HepG2 (cell line): ENCODE measurements at regions not wholly inside any gene's neighbourhood (a gene's known extent, or its start where the extent isn't known, plus 50 kb on each side); places are given as distances from the start of the nearest gene placed in this dataset.

Experiments
- ATAC-seq: fragments of 200-7000 bp; cut with Tn5 transposase; 3 replicates; pipeline ENCODE4 v1.9.1; 2020; ENCODE audit warnings: mild to moderate bottlenecking, moderate library complexity
- BruUV-seq: library from RNA; stranded (reverse); fragments of 400-500 nt; replicated peaks from 2 replicates; lab custom pipeline; 2021; lab: Mats Ljungman, UMichigan
- CTCF ChIA-PET: fragments of 300-600 bp; formaldehyde crosslinking; extraction: SDS; loops from one replicate; lab custom pipeline; 2021; ENCODE audit warnings: low total read pairs, inconsistent platforms, low intra/inter-chr PET ratio; lab: Yijun Ruan, JAX
- POLR2A ChIA-PET: fragments of 350-600 bp; sonication (Branson Sonifier 250); formaldehyde crosslinking; loops from one replicate; lab custom pipeline; 2020; ENCODE audit warnings: antibody characterized with exemption, inconsistent platforms; lab: Yijun Ruan, JAX
- DNase-seq: peaks from one replicate; pipeline ENCODE4 v3.0.0-alpha.2; 2015; ENCODE audit warnings: low spot score
- FAIRE-seq: peaks from 3 replicates; lab custom pipeline; 2011; peaks lifted over from hg19 to GRCh38; lab: Jason Lieb, UNC
- H2AFZ ChIP-seq: one replicate; pipeline ENCODE4 v1.6.1; 2011; ENCODE audit warnings: low read length, inconsistent platforms
- H3K27ac ChIP-seq: fragments of 300-600 bp; 3 replicates; pipeline ENCODE4 v1.8.0; 2011; ENCODE audit warnings: mixed run types, mild to moderate bottlenecking, mixed read lengths, low read length, inconsistent platforms; ENCODE audit not compliant: insufficient read depth; ENCODE audit errors: extremely low read length
- H3K27me3 ChIP-seq, 2 experiments: fragments of 200-600 bp in 1 of 2; 2 replicates in 1 of 2; 3 replicates in 1 of 2; pipeline versions ENCODE4 v1.6.0 to v1.8.0; 2011; ENCODE audit warnings: low read length in 2 of 2, mild to moderate bottlenecking in 2 of 2, moderate library complexity in 2 of 2, inconsistent platforms in 1 of 2; ENCODE audit not compliant: insufficient read depth in 2 of 2, control insufficient read depth in 1 of 2
- H3K36me3 ChIP-seq, 2 experiments: fragments of 200-600 bp in 1 of 2; replicated peaks in 1 of 2; 2 replicates in 1 of 2; 3 replicates in 1 of 2; pipeline versions ENCODE4 v1.5.1 to v1.8.0; 2011; ENCODE audit warnings: low read length in 2 of 2, inconsistent platforms in 1 of 2; ENCODE audit not compliant: insufficient read depth in 2 of 2, control insufficient read depth in 1 of 2
- H3K4me1 ChIP-seq: 2 replicates; pipeline ENCODE4 v1.5.1; 2012; ENCODE audit warnings: low read length, inconsistent platforms; ENCODE audit not compliant: insufficient read depth
- H3K4me2 ChIP-seq: 2 replicates; pipeline ENCODE4 v1.6.0; 2011; ENCODE audit warnings: low read depth, low read length, inconsistent platforms
- H3K4me3 ChIP-seq, 3 experiments: fragments of 200-600 bp in 1 of 3; sonication (generic), shearing (Covaris generic) in 1 of 3; replicated peaks in 1 of 3; 2 replicates each; pipeline ENCODE4 v1.5.1; 2011 to 2016; ENCODE audit warnings: low read length in 3 of 3, inconsistent platforms in 2 of 3, low read depth in 2 of 3, mild to moderate bottlenecking in 2 of 3, control low read depth in 1 of 3, mixed read lengths in 1 of 3; ENCODE audit not compliant: insufficient read depth in 1 of 3
- H3K79me2 ChIP-seq: one replicate; pipeline ENCODE4 v1.6.1; 2011; ENCODE audit warnings: low read length, inconsistent platforms; ENCODE audit not compliant: insufficient read depth
- H3K9ac ChIP-seq: 2 replicates; pipeline ENCODE4 v1.6.0; 2011; ENCODE audit warnings: mild to moderate bottlenecking, low read depth, low read length, inconsistent platforms; ENCODE audit not compliant: insufficient read depth
- H3K9me3 ChIP-seq: 2 replicates; pipeline ENCODE4 v1.5.1; 2012; ENCODE audit warnings: mild to moderate bottlenecking, low read length
- H4K20me1 ChIP-seq: 2 replicates; pipeline ENCODE4 v1.6.0; 2011; ENCODE audit warnings: inconsistent platforms, mild to moderate bottlenecking, low read length, moderate library complexity; ENCODE audit not compliant: insufficient read depth
- CEBPB ChIP-seq: IDR thresholded peaks from 2 replicates; pipeline ENCODE4 v1.6.1; 2011; ENCODE audit warnings: low read depth, low read length, improper control_type of control experiment, borderline replicate concordance
- FOSL1 ChIP-seq: sonication (generic); formaldehyde crosslinking; IDR thresholded peaks from 2 replicates; pipeline ENCODE4 v1.9.0; 2021; ENCODE audit warnings: missing genetic modification reagents, borderline replicate concordance
- KDM2A ChIP-seq: sonication (generic); formaldehyde crosslinking; IDR thresholded peaks from 2 replicates; pipeline ENCODE4 v1.4.0; 2020; ENCODE audit warnings: low read depth, missing genetic modification reagents, borderline replicate concordance
- NAIF1 ChIP-seq: sonication (generic); formaldehyde crosslinking; IDR thresholded peaks from 2 replicates; pipeline ENCODE4 v1.5.0; 2020; ENCODE audit warnings: mild to moderate bottlenecking, missing genetic modification reagents, borderline replicate concordance
- RNF219 ChIP-seq: sonication (generic); formaldehyde crosslinking; IDR thresholded peaks from 2 replicates; pipeline ENCODE4 v1.5.0; 2020; ENCODE audit warnings: mild to moderate bottlenecking, missing genetic modification reagents
- SRF ChIP-seq: IDR thresholded peaks from 2 replicates; pipeline ENCODE4 v1.6.1; 2011; ENCODE audit warnings: mild to moderate bottlenecking, low read depth, low read length, moderate library complexity
- ZBTB7A ChIP-seq: sonication (generic); formaldehyde crosslinking; IDR thresholded peaks from 2 replicates; pipeline ENCODE4 v1.8.0; 2022; ENCODE audit warnings: mild to moderate bottlenecking, missing genetic modification reagents
- ZFP37 ChIP-seq: sonication (generic); formaldehyde crosslinking; IDR thresholded peaks from 2 replicates; pipeline ENCODE4 v1.4.0; 2020; ENCODE audit warnings: missing genetic modification reagents, borderline replicate concordance
- WGBS: methylation state at CpG from one replicate; pipeline ENCODE4 v1.1.6; 2017; ENCODE audit warnings: low lambda C conversion rate; 5-methylcytosine and 5-hydroxymethylcytosine counted together
- in situ Hi-C: cut with HindIII; loops from 2 replicates; pipeline ENCODE4 v1.10.0; 2017; ENCODE audit warnings: low pct_unique_long_range_greater_than_20kb; ENCODE audit not compliant: extremely low pct_ligation_motif_present
- intact Hi-C: fragments of 100-400 bp; cut with micrococcal nuclease; formaldehyde crosslinking; loops from one replicate; pipeline ENCODE4 v1.10.0; 2022; ENCODE audit not compliant: unreplicated experiment
- TF ChIP-seq, protein P1 (sequence below): sonication (generic); formaldehyde crosslinking; IDR thresholded peaks from 2 replicates; pipeline ENCODE4 v1.5.1; 2020; ENCODE audit warnings: missing genetic modification reagents, mild to moderate bottlenecking, borderline replicate concordance

DNA sequence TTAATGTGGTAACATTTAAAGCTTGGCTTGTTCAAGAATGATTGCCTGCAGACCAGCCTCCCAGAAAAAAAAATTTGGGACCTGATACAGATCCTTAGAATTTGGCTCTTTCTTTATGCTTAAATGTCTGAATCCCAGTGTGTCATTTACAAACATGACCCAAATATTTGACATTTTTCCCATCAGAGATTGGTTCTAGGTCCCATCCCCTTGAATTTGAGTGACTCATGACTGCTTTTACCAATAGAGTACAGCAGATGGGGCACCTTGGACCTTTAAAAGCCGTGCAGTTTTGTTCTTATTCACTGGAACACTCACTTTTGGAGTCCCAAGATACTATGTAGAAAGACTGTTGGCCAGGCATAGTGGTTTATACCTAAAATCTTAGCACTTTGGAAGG, 231.6 kb downstream of the ZIC1 start (continued):
- TF ChIP-seq RNF219 (no peak), FOSL1 (CRISPR knock-in tag) (no peak), SRF (no peak), ZFP37 (CRISPR knock-in tag) (no peak), ZBTB7A (CRISPR knock-in tag) (no peak), KDM2A (no peak)
- TF ChIP-seq, protein P1, sequence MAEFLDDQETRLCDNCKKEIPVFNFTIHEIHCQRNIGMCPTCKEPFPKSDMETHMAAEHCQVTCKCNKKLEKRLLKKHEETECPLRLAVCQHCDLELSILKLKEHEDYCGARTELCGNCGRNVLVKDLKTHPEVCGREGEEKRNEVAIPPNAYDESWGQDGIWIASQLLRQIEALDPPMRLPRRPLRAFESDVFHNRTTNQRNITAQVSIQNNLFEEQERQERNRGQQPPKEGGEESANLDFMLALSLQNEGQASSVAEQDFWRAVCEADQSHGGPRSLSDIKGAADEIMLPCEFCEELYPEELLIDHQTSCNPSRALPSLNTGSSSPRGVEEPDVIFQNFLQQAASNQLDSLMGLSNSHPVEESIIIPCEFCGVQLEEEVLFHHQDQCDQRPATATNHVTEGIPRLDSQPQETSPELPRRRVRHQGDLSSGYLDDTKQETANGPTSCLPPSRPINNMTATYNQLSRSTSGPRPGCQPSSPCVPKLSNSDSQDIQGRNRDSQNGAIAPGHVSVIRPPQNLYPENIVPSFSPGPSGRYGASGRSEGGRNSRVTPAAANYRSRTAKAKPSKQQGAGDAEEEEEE (CRISPR knock-in tag) = no peak

DNA sequence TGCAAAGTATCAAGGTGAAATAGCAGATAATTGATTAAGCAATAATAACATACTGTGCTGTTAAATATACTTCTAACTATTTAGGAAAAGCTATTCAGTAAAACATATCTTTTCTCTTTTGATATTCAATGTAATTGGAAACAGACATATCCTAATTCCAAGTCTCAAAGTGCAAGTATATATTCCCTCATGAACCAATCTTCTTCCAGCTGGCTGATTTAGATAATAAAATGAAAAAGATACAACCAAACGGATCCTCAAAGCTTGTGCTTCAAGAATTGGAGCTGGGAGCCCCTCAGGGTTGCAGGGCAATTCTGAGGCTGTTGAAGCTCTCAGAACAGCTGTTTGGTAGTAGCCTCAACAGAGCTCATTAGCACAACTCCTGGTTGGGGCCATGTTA, 236.6 kb downstream of the ZIC1 start:
- no peak for ATAC-seq
- in situ Hi-C loops = no loop called here
- no peak for TF ChIP-seq NAIF1 (CRISPR knock-in tag)
- 0 out of 2 replicates have a peak, but pooled peaks have one; percentile 14 for TF ChIP-seq CEBPB

More for the DNA sequence above, 236.6 kb downstream of the ZIC1 start:
- Histone ChIP-seq H3K27ac (no peak overlapping the region), H3K9ac (no peak overlapping the region), H2AFZ (no peak overlapping the region), H3K4me3 (no peak overlapping the region), H3K79me2 (no peaks in the 10 kb centered on the region), H4K20me1 (no peaks in the 10 kb centered on the region), H3K9me3 (no peaks in the 10 kb centered on the region), H3K27me3 (no peaks in the 10 kb centered on the region), H3K36me3 (no peaks in the 10 kb centered on the region), H3K4me1 (no peaks in the 10 kb centered on the region), H3K4me2 (no peak overlapping the region)
- no TSS peak for BruUV-seq
- intact Hi-C loops = no loop called here
- no peak for FAIRE-seq
- CTCF ChIA-PET = no interaction called here
- WGBS = 0% methylated on average over 1 of the region's 1 CpG
- no peak for DNase-seq
- POLR2A ChIA-PET = no interaction called here
